Spinal cord (tissue), 9 donors: ENCODE measurements at regions not wholly inside any gene's neighbourhood (a gene's known extent, or its start where the extent isn't known, plus 50 kb on each side); places are given as distances from the start of the nearest gene placed in this dataset.

ENCODE experiments used
- DNase-seq, 6 donors: peaks; one replicate each; pipeline versions ENCODE4 v3.0.0 to v3.0.0-alpha.2; 2013 to 2015; ENCODE audit warnings: low spot score in 6 of 6, low read depth in 4 of 6
- H3K27ac ChIP-seq: one replicate; pipeline ENCODE4 v1.5.1; 2013; ENCODE audit warnings: low read depth, low read length, control low read depth
- H3K27me3 ChIP-seq: one replicate; pipeline ENCODE4 v1.6.1; 2013; ENCODE audit warnings: low read length; ENCODE audit not compliant: control insufficient read depth, insufficient read depth
- H3K36me3 ChIP-seq: one replicate; pipeline ENCODE4 v1.6.1; 2013; ENCODE audit warnings: low read length; ENCODE audit not compliant: control insufficient read depth, insufficient read depth
- H3K4me1 ChIP-seq: one replicate; pipeline ENCODE4 v1.6.1; 2013; ENCODE audit warnings: low read length; ENCODE audit not compliant: control insufficient read depth, insufficient read depth
- H3K4me3 ChIP-seq: one replicate; pipeline ENCODE4 v1.5.1; 2013; ENCODE audit warnings: low read depth, low read length, control low read depth
- H3K9me3 ChIP-seq: one replicate; pipeline ENCODE4 v1.6.1; 2013; ENCODE audit warnings: low read length; ENCODE audit not compliant: control insufficient read depth, insufficient read depth
- WGBS: methylation state at CpG from one replicate; pipeline ENCODE4 v1.1.5; 2013; ENCODE audit warnings: missing lambda C conversion rate; ENCODE audit not compliant: insufficient coverage; 5-methylcytosine and 5-hydroxymethylcytosine counted together
- donor health status: healthy.

- no peak for DNase-seq
- Histone ChIP-seq H3K9me3 (no peaks in the 10 kb centered on the region), H3K36me3 (no peaks in the 10 kb centered on the region), H3K27me3 (no peaks in the 10 kb centered on the region), H3K4me1 (no peaks in the 10 kb centered on the region), H3K4me3 (no peak overlapping the region), H3K27ac (no peak overlapping the region)
- whole genome bisulfite sequencing = no CpG with 5 or more reads among the region's 3 CpGs
These were observed 265.4 kb upstream of the LMCD1 start for GRCh38 chr3:8236264-8236663.

- Histone ChIP-seq H3K27ac (no peak overlapping the region), H3K27me3 (no peaks in the 10 kb centered on the region), H3K4me1 (no peaks in the 10 kb centered on the region), H3K36me3 (no peaks in the 10 kb centered on the region), H3K9me3 (peaks cover 6% of the 10 kb centered on the region), H3K4me3 (no peak overlapping the region)
- no peak for DNase-seq
- WGBS = no CpG with 5 or more reads among the region's 5 CpGs
These were observed 263.7 kb upstream of the LMCD1 start for GRCh38 chr3:8237893-8238292.

- no peak for DNase-seq
- Histone ChIP-seq H3K27ac (no peak overlapping the region), H3K9me3 (peaks cover 8% of the 10 kb centered on the region), H3K4me3 (no peak overlapping the region), H3K27me3 (no peaks in the 10 kb centered on the region), H3K36me3 (no peaks in the 10 kb centered on the region), H3K4me1 (no peaks in the 10 kb centered on the region)
- no CpG with 5 or more reads among the region's 1 CpG for WGBS
These were observed 263.2 kb upstream of the LMCD1 start for GRCh38 chr3:8238432-8238831.

- Histone ChIP-seq H3K4me3 (no peak overlapping the region), H3K36me3 (no peaks in the 10 kb centered on the region), H3K27ac (no peak overlapping the region), H3K9me3 (peaks cover 8% of the 10 kb centered on the region), H3K27me3 (no peaks in the 10 kb centered on the region), H3K4me1 (no peaks in the 10 kb centered on the region)
- no peak for DNase-seq
- 80% methylated on average over 2 of the region's 2 CpGs for WGBS
These were observed 262.5 kb upstream of the LMCD1 start for GRCh38 chr3:8239095-8239494.

GRCh38 chr3:8239718-8240695 is 261.6 kb upstream of the LMCD1 start:
- Histone ChIP-seq H3K4me3 (no peak overlapping the region), H3K4me1 (no peaks in the 10 kb centered on the region), H3K9me3 (peaks cover 8% of the 10 kb centered on the region), H3K27ac (no peak overlapping the region), H3K27me3 (no peaks in the 10 kb centered on the region), H3K36me3 (no peaks in the 10 kb centered on the region)
- DNase-seq = peak in 2 of 6 donors; percentile 60 to 75
- 90% methylated on average over 1 of the region's 4 CpGs for WGBS

- Histone ChIP-seq H3K27ac (no peak overlapping the region), H3K27me3 (no peaks in the 10 kb centered on the region), H3K4me1 (no peaks in the 10 kb centered on the region), H3K9me3 (peaks cover 8% of the 10 kb centered on the region), H3K4me3 (no peak overlapping the region), H3K36me3 (no peaks in the 10 kb centered on the region)
- WGBS = no CpG with 5 or more reads among the region's 2 CpGs
- no peak for DNase-seq
These were observed 255.6 kb upstream of the LMCD1 start for GRCh38 chr3:8246070-8246469.

- WGBS = no CpG with 5 or more reads among the region's 1 CpG
- no peaks in the 10 kb centered on the region for H3K36me3 ChIP-seq
- DNase-seq = no peak
- no peak overlapping the region for H3K4me3 ChIP-seq
- no peak overlapping the region for H3K27ac ChIP-seq
- H3K27me3 ChIP-seq = no peaks in the 10 kb centered on the region
- no peaks in the 10 kb centered on the region for H3K9me3 ChIP-seq
- peaks cover 4% of the 10 kb centered on the region for H3K4me1 ChIP-seq
These were observed 248.4 kb upstream of the LMCD1 start for GRCh38 chr3:8253201-8253600.

GRCh38 chr3:8254489-8254888 is 247.1 kb upstream of the LMCD1 start:
- WGBS = 71% methylated on average over 1 of the region's 2 CpGs
- H3K27ac ChIP-seq = no peak overlapping the region
- no peak overlapping the region for H3K4me3 ChIP-seq
- H3K9me3 ChIP-seq = no peaks in the 10 kb centered on the region
- peaks cover 4% of the 10 kb centered on the region for H3K4me1 ChIP-seq
- no peak for DNase-seq
- H3K27me3 ChIP-seq = no peaks in the 10 kb centered on the region
- no peaks in the 10 kb centered on the region for H3K36me3 ChIP-seq

- Histone ChIP-seq H3K9me3 (peaks cover 2% of the 10 kb centered on the region), H3K36me3 (no peaks in the 10 kb centered on the region), H3K27ac (no peak overlapping the region), H3K4me3 (no peak overlapping the region), H3K27me3 (no peaks in the 10 kb centered on the region), H3K4me1 (peaks cover 4% of the 10 kb centered on the region)
- peak in 1 of 6 donors; percentile 73 for DNase-seq
- WGBS = no CpG with 5 or more reads among the region's 2 CpGs
These were observed 245.9 kb upstream of the LMCD1 start for GRCh38 chr3:8255725-8256124.

GRCh38 chr3:8256441-8257071 is 245.1 kb upstream of the LMCD1 start:
- no peak for DNase-seq

More at GRCh38 chr3:8256441-8257071, 245.1 kb upstream of the LMCD1 start:
- Histone ChIP-seq H3K9me3 (peaks cover 2% of the 10 kb centered on the region), H3K27ac (no peak overlapping the region), H3K4me1 (peaks cover 4% of the 10 kb centered on the region), H3K36me3 (no peaks in the 10 kb centered on the region), H3K27me3 (no peaks in the 10 kb centered on the region), H3K4me3 (no peak overlapping the region)
- 63% methylated on average over 2 of the region's 3 CpGs for WGBS
